ENCODE measurements at regions not wholly inside any gene's neighbourhood (a gene's known extent, or its start where the extent isn't known, plus 50 kb on each side); places are given as distances from the start of the nearest gene placed in this dataset.
"Not testable (repeated sequence)": the region's sequence is repeated elsewhere in the genome, so short reads cannot be mapped to it uniquely, and the experiment has no call there.

- H3K4me3 ChIP-seq (ENCODE audit: low read depth in 1 of 2, low read length in 2 of 2); H3K9me3 ChIP-seq (ENCODE audit: low read length); H3K9ac ChIP-seq (ENCODE audit: low read length); H3K27ac ChIP-seq (ENCODE audit: low read depth, low read length); H3K36me3 ChIP-seq (ENCODE audit: insufficient read depth, low read length); H3K27me3 ChIP-seq (ENCODE audit: control insufficient read depth in 1 of 2, insufficient read depth in 2 of 2, low read length in 2 of 2); H3K4me1 ChIP-seq (ENCODE audit: insufficient read depth, low read length): not testable (repeated sequence)
These were observed 99.8 kb upstream of the PBX1 start for GRCh38 chr1:164459176-164459575.

GRCh38 chr1:164466001-164466421 is 93.0 kb upstream of the PBX1 start:
- Histone ChIP-seq H3K27me3 (ENCODE audit: control insufficient read depth in 1 of 2, insufficient read depth in 2 of 2, low read length in 2 of 2) (no peaks in the 10 kb centered on the region), H3K9ac (ENCODE audit: low read length) (no peak overlapping the region), H3K9me3 (ENCODE audit: low read length) (no peaks in the 10 kb centered on the region), H3K36me3 (ENCODE audit: insufficient read depth, low read length) (no peaks in the 10 kb centered on the region), H3K4me3 (ENCODE audit: low read depth in 1 of 2, low read length in 2 of 2) (no peak overlapping the region), H3K4me1 (ENCODE audit: insufficient read depth, low read length) (no peaks in the 10 kb centered on the region), H3K27ac (ENCODE audit: low read depth, low read length) (no peak overlapping the region)

- no peak overlapping the region for H3K4me3 ChIP-seq (ENCODE audit: low read depth in 1 of 2, low read length in 2 of 2)
- H3K27ac ChIP-seq (ENCODE audit: low read depth, low read length), result no peak overlapping the region
- no peaks in the 10 kb centered on the region for H3K27me3 ChIP-seq (ENCODE audit: control insufficient read depth in 1 of 2, insufficient read depth in 2 of 2, low read length in 2 of 2)
- no peaks in the 10 kb centered on the region for H3K36me3 ChIP-seq (ENCODE audit: insufficient read depth, low read length)
- H3K4me1 ChIP-seq (ENCODE audit: insufficient read depth, low read length), result no peaks in the 10 kb centered on the region
- H3K9me3 ChIP-seq (ENCODE audit: low read length), result no peaks in the 10 kb centered on the region
- no peak overlapping the region for H3K9ac ChIP-seq (ENCODE audit: low read length)
These were observed 92.6 kb upstream of the PBX1 start for GRCh38 chr1:164466429-164466828.

GRCh38 chr1:164470996-164471395 is 88.0 kb upstream of the PBX1 start:
- no peaks in the 10 kb centered on the region for H3K9me3 ChIP-seq (ENCODE audit: low read length)
- H3K27ac ChIP-seq (ENCODE audit: low read depth, low read length), result no peak overlapping the region
- H3K36me3 ChIP-seq (ENCODE audit: insufficient read depth, low read length), result no peaks in the 10 kb centered on the region
- H3K4me3 ChIP-seq (ENCODE audit: low read depth in 1 of 2, low read length in 2 of 2), result no peak overlapping the region
- H3K27me3 ChIP-seq (ENCODE audit: control insufficient read depth in 1 of 2, insufficient read depth in 2 of 2, low read length in 2 of 2), result no peaks in the 10 kb centered on the region
- H3K4me1 ChIP-seq (ENCODE audit: insufficient read depth, low read length), result no peaks in the 10 kb centered on the region
- no peak overlapping the region for H3K9ac ChIP-seq (ENCODE audit: low read length)

GRCh38 chr1:164472841-164473240 is 86.1 kb upstream of the PBX1 start:
- Histone ChIP-seq H3K9me3 (ENCODE audit: low read length) (no peaks in the 10 kb centered on the region), H3K27ac (ENCODE audit: low read depth, low read length) (no peak overlapping the region), H3K9ac (ENCODE audit: low read length) (no peak overlapping the region), H3K4me1 (ENCODE audit: insufficient read depth, low read length) (no peaks in the 10 kb centered on the region), H3K36me3 (ENCODE audit: insufficient read depth, low read length) (no peaks in the 10 kb centered on the region), H3K27me3 (ENCODE audit: control insufficient read depth in 1 of 2, insufficient read depth in 2 of 2, low read length in 2 of 2) (no peaks in the 10 kb centered on the region), H3K4me3 (ENCODE audit: low read depth in 1 of 2, low read length in 2 of 2) (no peak overlapping the region)

- Histone ChIP-seq H3K27me3 (ENCODE audit: control insufficient read depth in 1 of 2, insufficient read depth in 2 of 2, low read length in 2 of 2) (no peaks in the 10 kb centered on the region), H3K4me3 (ENCODE audit: low read depth in 1 of 2, low read length in 2 of 2) (no peak overlapping the region), H3K9me3 (ENCODE audit: low read length) (no peaks in the 10 kb centered on the region), H3K4me1 (ENCODE audit: insufficient read depth, low read length) (no peaks in the 10 kb centered on the region), H3K9ac (ENCODE audit: low read length) (no peak overlapping the region), H3K27ac (ENCODE audit: low read depth, low read length) (no peak overlapping the region), H3K36me3 (ENCODE audit: insufficient read depth, low read length) (no peaks in the 10 kb centered on the region)
These were observed 85.4 kb upstream of the PBX1 start for GRCh38 chr1:164473544-164473943.

GRCh38 chr1:164475834-164476233 is 83.2 kb upstream of the PBX1 start:
- Histone ChIP-seq H3K4me3 (ENCODE audit: low read depth in 1 of 2, low read length in 2 of 2) (no peak overlapping the region), H3K27ac (ENCODE audit: low read depth, low read length) (no peak overlapping the region), H3K4me1 (ENCODE audit: insufficient read depth, low read length) (no peaks in the 10 kb centered on the region), H3K9me3 (ENCODE audit: low read length) (no peaks in the 10 kb centered on the region), H3K36me3 (ENCODE audit: insufficient read depth, low read length) (no peaks in the 10 kb centered on the region), H3K9ac (ENCODE audit: low read length) (no peak overlapping the region), H3K27me3 (ENCODE audit: control insufficient read depth in 1 of 2, insufficient read depth in 2 of 2, low read length in 2 of 2) (no peaks in the 10 kb centered on the region)

GRCh38 chr1:164477343-164477742 is 81.6 kb upstream of the PBX1 start:
- Histone ChIP-seq H3K4me1 (ENCODE audit: insufficient read depth, low read length) (no peaks in the 10 kb centered on the region), H3K4me3 (ENCODE audit: low read depth in 1 of 2, low read length in 2 of 2) (no peak overlapping the region), H3K27ac (ENCODE audit: low read depth, low read length) (no peak overlapping the region), H3K9me3 (ENCODE audit: low read length) (no peaks in the 10 kb centered on the region), H3K9ac (ENCODE audit: low read length) (no peak overlapping the region), H3K36me3 (ENCODE audit: insufficient read depth, low read length) (no peaks in the 10 kb centered on the region), H3K27me3 (ENCODE audit: control insufficient read depth in 1 of 2, insufficient read depth in 2 of 2, low read length in 2 of 2) (no peaks in the 10 kb centered on the region)

GRCh38 chr1:164479242-164479641 is 79.7 kb upstream of the PBX1 start:
- Histone ChIP-seq H3K4me3 (ENCODE audit: low read depth in 1 of 2, low read length in 2 of 2) (no peak overlapping the region), H3K27me3 (ENCODE audit: control insufficient read depth in 1 of 2, insufficient read depth in 2 of 2, low read length in 2 of 2) (no peaks in the 10 kb centered on the region), H3K27ac (ENCODE audit: low read depth, low read length) (no peak overlapping the region), H3K9me3 (ENCODE audit: low read length) (no peaks in the 10 kb centered on the region), H3K36me3 (ENCODE audit: insufficient read depth, low read length) (no peaks in the 10 kb centered on the region), H3K4me1 (ENCODE audit: insufficient read depth, low read length) (no peaks in the 10 kb centered on the region), H3K9ac (ENCODE audit: low read length) (no peak overlapping the region)

GRCh38 chr1:164480285-164480907 is 78.6 kb upstream of the PBX1 start:
- Histone ChIP-seq H3K4me3 (ENCODE audit: low read depth in 1 of 2, low read length in 2 of 2) (no peak overlapping the region), H3K9me3 (ENCODE audit: low read length) (no peaks in the 10 kb centered on the region), H3K27ac (ENCODE audit: low read depth, low read length) (no peak overlapping the region), H3K27me3 (ENCODE audit: control insufficient read depth in 1 of 2, insufficient read depth in 2 of 2, low read length in 2 of 2) (no peaks in the 10 kb centered on the region), H3K4me1 (ENCODE audit: insufficient read depth, low read length) (no peaks in the 10 kb centered on the region), H3K9ac (ENCODE audit: low read length) (no peak overlapping the region), H3K36me3 (ENCODE audit: insufficient read depth, low read length) (no peaks in the 10 kb centered on the region)

- no peak overlapping the region for H3K4me3 ChIP-seq (ENCODE audit: low read depth in 1 of 2, low read length in 2 of 2)
- H3K9ac ChIP-seq (ENCODE audit: low read length), result no peak overlapping the region
- H3K27ac ChIP-seq (ENCODE audit: low read depth, low read length), result no peak overlapping the region
- H3K4me1 ChIP-seq (ENCODE audit: insufficient read depth, low read length), result no peaks in the 10 kb centered on the region
- no peaks in the 10 kb centered on the region for H3K27me3 ChIP-seq (ENCODE audit: control insufficient read depth in 1 of 2, insufficient read depth in 2 of 2, low read length in 2 of 2)
- H3K9me3 ChIP-seq (ENCODE audit: low read length), result no peaks in the 10 kb centered on the region
- no peaks in the 10 kb centered on the region for H3K36me3 ChIP-seq (ENCODE audit: insufficient read depth, low read length)
These were observed 63.1 kb upstream of the PBX1 start for GRCh38 chr1:164495905-164496304.

- H3K9me3 ChIP-seq (ENCODE audit: low read length), result no peaks in the 10 kb centered on the region
- H3K36me3 ChIP-seq (ENCODE audit: insufficient read depth, low read length), result no peaks in the 10 kb centered on the region
- H3K27ac ChIP-seq (ENCODE audit: low read depth, low read length), result no peak overlapping the region
- H3K9ac ChIP-seq (ENCODE audit: low read length), result no peak overlapping the region
- H3K4me3 ChIP-seq (ENCODE audit: low read depth in 1 of 2, low read length in 2 of 2), result no peak overlapping the region
- no peaks in the 10 kb centered on the region for H3K4me1 ChIP-seq (ENCODE audit: insufficient read depth, low read length)
- no peaks in the 10 kb centered on the region for H3K27me3 ChIP-seq (ENCODE audit: control insufficient read depth in 1 of 2, insufficient read depth in 2 of 2, low read length in 2 of 2)
These were observed 60.2 kb upstream of the PBX1 start for GRCh38 chr1:164498792-164499191.

All from muscle layer of colon (tissue), 2 donors.